Erythroblast (primary cell): ENCODE measurements at regions not wholly inside any gene's neighbourhood (a gene's known extent, or its start where the extent isn't known, plus 50 kb on each side); places are given as distances from the start of the nearest gene placed in this dataset.

Source experiments
- GATA1 ChIP-seq: IDR thresholded peaks from 2 replicates; pipeline ENCODE4 v1.6.1; 2011; ENCODE audit warnings: low read depth, mild to moderate bottlenecking, control low read depth, low read length, moderate library complexity
- POLR2A ChIP-seq: IDR thresholded peaks from 2 replicates; pipeline ENCODE4 v1.6.1; 2011; ENCODE audit warnings: mild to moderate bottlenecking, low read length

DNA sequence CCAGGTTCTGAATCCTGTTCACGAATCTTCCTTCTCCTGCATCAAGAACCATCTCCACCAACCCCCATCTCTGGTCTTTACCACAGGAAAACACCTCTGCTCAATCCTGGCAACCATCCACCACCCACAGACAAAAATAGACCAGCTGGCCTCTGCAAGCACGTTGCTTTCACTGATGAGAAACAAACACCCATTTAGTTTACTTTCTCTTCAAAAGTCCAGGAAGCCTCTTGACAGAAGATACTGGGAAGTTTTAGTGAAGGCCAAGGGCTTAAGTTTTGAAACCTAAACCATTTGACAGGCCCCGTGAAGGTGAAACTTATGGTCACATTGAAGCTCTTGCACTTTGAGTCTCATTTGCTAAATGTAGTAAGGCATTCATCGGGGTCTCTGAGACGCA lies 122.6 kb upstream of the PPP2R5A start:
- no peak for TF ChIP-seq POLR2A
- no peak for TF ChIP-seq GATA1
